GM12865 (cell line): ENCODE measurements at regions not wholly inside any gene's neighbourhood (a gene's known extent, or its start where the extent isn't known, plus 50 kb on each side); places are given as distances from the start of the nearest gene placed in this dataset.

Experiments used
- DNase-seq: peaks from one replicate; pipeline ENCODE4 v3.0.0; 2010; ENCODE audit warnings: low read depth
- H3K4me3 ChIP-seq: 2 replicates; pipeline ENCODE4 v1.5.1; 2011; ENCODE audit warnings: mild to moderate bottlenecking, low read depth, low read length, control low read depth
- TF ChIP-seq, protein P1 (sequence below): IDR thresholded peaks from 2 replicates; pipeline ENCODE4 v1.5.1; 2011; ENCODE audit warnings: low read length, control low read depth, low read depth, inconsistent platforms; ENCODE audit not compliant: insufficient read depth; ENCODE audit errors: missing control alignments

- DNase-seq, result no peak
- TF ChIP-seq, protein P1, sequence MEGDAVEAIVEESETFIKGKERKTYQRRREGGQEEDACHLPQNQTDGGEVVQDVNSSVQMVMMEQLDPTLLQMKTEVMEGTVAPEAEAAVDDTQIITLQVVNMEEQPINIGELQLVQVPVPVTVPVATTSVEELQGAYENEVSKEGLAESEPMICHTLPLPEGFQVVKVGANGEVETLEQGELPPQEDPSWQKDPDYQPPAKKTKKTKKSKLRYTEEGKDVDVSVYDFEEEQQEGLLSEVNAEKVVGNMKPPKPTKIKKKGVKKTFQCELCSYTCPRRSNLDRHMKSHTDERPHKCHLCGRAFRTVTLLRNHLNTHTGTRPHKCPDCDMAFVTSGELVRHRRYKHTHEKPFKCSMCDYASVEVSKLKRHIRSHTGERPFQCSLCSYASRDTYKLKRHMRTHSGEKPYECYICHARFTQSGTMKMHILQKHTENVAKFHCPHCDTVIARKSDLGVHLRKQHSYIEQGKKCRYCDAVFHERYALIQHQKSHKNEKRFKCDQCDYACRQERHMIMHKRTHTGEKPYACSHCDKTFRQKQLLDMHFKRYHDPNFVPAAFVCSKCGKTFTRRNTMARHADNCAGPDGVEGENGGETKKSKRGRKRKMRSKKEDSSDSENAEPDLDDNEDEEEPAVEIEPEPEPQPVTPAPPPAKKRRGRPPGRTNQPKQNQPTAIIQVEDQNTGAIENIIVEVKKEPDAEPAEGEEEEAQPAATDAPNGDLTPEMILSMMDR, result no peak
- H3K4me3 ChIP-seq, result no peak overlapping the region
Observed at GRCh38 chr4:36489798-36490197, 208.4 kb downstream of the DTHD1 start.

GRCh38 chr4:36492041-36492440, 210.6 kb downstream of the DTHD1 start:
- DNase-seq, result no peak
- no peak overlapping the region for H3K4me3 ChIP-seq
- TF ChIP-seq, protein P1, result no peak

DNA sequence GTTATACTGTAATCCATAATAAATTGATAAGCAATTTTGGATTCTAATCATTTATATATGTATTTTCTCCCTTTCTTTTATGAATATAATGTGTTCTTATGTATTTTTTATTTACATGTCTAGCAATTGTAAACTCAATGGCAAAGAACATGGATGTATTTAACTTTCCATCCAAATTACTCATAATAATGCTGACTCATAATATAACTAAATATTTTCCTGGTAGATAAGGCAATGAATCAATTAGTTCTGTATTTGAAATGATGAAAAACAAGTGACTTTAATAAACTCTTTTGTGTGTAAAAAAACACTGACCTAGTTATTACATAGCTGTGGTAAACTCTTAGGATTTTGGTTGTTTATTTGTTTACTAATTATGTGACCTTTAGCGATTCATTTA, 211.2 kb downstream of the DTHD1 start:
- no peak overlapping the region for H3K4me3 ChIP-seq
- DNase-seq, result no peak
- TF ChIP-seq, protein P1, result no peak

DNA sequence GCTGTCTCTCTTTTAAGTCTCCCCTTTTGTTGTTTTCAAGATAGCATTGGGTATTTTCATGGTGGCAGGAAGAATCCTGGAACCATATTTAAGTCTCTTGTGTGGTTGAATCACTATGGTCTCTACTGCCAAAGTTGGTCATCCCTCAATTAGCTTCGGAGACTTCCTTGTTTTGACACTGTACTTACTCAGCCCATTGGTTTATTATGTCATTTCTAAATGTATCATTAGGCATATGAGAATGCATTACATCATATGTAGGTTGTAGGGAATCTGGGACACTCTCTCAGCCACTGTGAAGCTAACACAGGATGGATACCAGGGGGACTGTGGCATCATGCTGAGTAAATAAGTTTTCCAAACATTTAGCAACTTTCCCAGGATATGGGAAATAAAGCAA, 211.8 kb downstream of the DTHD1 start:
- DNase-seq, result no peak
- TF ChIP-seq, protein P1, result no peak
- H3K4me3 ChIP-seq, result no peak overlapping the region

DNA sequence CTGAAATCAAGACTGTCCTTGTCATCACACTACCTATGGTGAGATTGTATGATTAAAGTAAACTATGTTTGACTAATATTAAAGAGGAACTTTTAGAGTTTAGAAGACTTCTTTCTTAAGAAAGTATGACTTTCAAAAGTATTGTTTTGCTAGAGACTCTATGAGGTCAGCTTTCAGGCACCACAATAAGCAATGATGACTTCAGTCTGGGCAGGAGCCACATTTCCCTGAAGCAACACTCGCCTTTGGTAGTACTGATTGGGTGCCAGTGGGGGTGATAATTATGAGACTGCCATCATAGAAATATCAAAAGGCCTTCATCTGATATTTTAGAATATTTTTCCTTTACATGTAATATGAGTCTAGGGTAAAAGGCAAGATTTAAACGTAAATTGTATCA, 212.6 kb downstream of the DTHD1 start:
- no peak overlapping the region for H3K4me3 ChIP-seq
- no peak for DNase-seq
- TF ChIP-seq, protein P1, result no peak

DNA sequence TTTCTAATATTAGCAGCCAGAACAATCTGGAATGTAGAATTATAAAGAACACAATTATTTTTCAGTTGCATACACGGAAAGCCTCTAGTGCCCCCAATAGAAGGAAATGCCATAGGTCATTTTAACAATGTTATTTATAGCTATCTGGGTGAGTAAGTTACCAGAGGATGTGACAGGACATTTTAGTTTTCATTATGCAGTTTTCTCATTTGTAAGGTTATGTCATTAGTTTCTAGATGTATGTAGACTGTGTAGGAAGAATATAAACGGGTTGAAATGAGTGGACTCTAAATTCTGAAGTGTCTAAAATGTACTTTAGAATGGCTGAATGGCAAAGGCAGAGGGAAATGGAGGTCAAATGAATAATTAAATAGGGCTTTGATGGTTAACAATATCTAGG, 213.3 kb downstream of the DTHD1 start:
- H3K4me3 ChIP-seq, result no peak overlapping the region
- no peak for DNase-seq
- TF ChIP-seq, protein P1, result no peak

DNA sequence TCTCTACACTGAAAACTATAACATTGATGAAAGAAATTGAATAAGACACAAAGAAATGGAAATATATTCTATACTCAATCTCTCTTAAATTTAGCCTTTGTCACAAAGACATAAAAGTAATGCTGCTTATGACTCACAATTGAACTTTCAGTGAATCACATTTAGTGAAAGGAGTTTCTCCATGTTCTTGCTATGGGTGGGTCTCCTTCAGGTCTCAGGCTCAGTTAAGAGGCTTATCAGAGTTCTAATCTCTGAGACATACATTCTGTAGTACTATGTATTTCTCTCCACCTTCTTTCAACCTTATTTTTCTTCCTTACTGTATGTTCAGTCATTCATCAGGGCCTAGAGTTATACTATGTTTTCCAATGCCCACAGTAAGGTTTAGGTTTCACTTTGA, 220.9 kb downstream of the DTHD1 start:
- DNase-seq, result no peak
- no peak overlapping the region for H3K4me3 ChIP-seq
- TF ChIP-seq, protein P1, result no peak
